Mucosa of rectum (tissue), 2 donors: ENCODE measurements at regions not wholly inside any gene's neighbourhood (a gene's known extent, or its start where the extent isn't known, plus 50 kb on each side); places are given as distances from the start of the nearest gene placed in this dataset.
"Not testable (repeated sequence)": the region's sequence is repeated elsewhere in the genome, so short reads cannot be mapped to it uniquely, and the experiment has no call there.

Experiments
- H3K27ac ChIP-seq, 2 donors: one replicate each; pipeline ENCODE4 v1.7.0; 2013; ENCODE audit warnings: inconsistent platforms in 2 of 2, low read depth in 2 of 2, low read length in 2 of 2
- H3K27me3 ChIP-seq, 2 donors: one replicate each; pipeline ENCODE4 v1.7.0; 2013; ENCODE audit warnings: low read length in 2 of 2; ENCODE audit not compliant: control insufficient read depth in 2 of 2, insufficient read depth in 2 of 2
- H3K36me3 ChIP-seq, 2 donors: one replicate each; pipeline ENCODE4 v1.7.0; 2013; ENCODE audit warnings: low read length in 2 of 2; ENCODE audit not compliant: control insufficient read depth in 2 of 2, insufficient read depth in 2 of 2
- H3K4me1 ChIP-seq, 2 donors: one replicate each; pipeline ENCODE4 v1.7.0; 2013; ENCODE audit warnings: low read length in 2 of 2, mild to moderate bottlenecking in 1 of 2; ENCODE audit not compliant: control insufficient read depth in 2 of 2, insufficient read depth in 2 of 2
- H3K4me3 ChIP-seq, 2 donors: one replicate each; pipeline ENCODE4 v1.7.0; 2013; ENCODE audit warnings: low read length in 2 of 2
- H3K9ac ChIP-seq, 2 donors: one replicate each; pipeline ENCODE4 v1.7.0; 2013; ENCODE audit warnings: low read length in 2 of 2, low read depth in 1 of 2, mild to moderate bottlenecking in 1 of 2
- H3K9me3 ChIP-seq, 2 donors: one replicate each; pipeline ENCODE4 v1.7.0; 2013; ENCODE audit warnings: low read length in 2 of 2; ENCODE audit not compliant: control insufficient read depth in 2 of 2
- donor health status: healthy.
- donor health status: Normal muscosa, but diverticular disease.

GRCh38 chr7:125450749-125451148 is 521.1 kb upstream of the POT1 start:
- Histone ChIP-seq H3K4me1 (no peaks in the 10 kb centered on the region), H3K27me3 (no peaks in the 10 kb centered on the region)

GRCh38 chr7:125445836-125446235 is 516.2 kb upstream of the POT1 start:
- Histone ChIP-seq H3K9me3 (peaks cover 0 to 4% of the 10 kb centered on the region in 2 donors), H3K4me3 (no peak overlapping the region), H3K27ac (no peak overlapping the region), H3K9ac (no peak overlapping the region), H3K4me1 (no peaks in the 10 kb centered on the region), H3K27me3 (no peaks in the 10 kb centered on the region), H3K36me3 (no peaks in the 10 kb centered on the region)

More at GRCh38 chr7:125450749-125451148, 521.1 kb upstream of the POT1 start:
- no peak overlapping the region for H3K9ac ChIP-seq
- H3K27ac ChIP-seq, result no peak overlapping the region
- no peak overlapping the region for H3K4me3 ChIP-seq
- H3K36me3 ChIP-seq, result no peaks in the 10 kb centered on the region
- H3K9me3 ChIP-seq, result no peaks in the 10 kb centered on the region

GRCh38 chr7:125444864-125445263 is 515.2 kb upstream of the POT1 start:
- Histone ChIP-seq H3K9ac (no peak overlapping the region), H3K9me3 (peaks cover 0 to 4% of the 10 kb centered on the region in 2 donors), H3K36me3 (no peaks in the 10 kb centered on the region), H3K4me1 (no peaks in the 10 kb centered on the region), H3K27me3 (no peaks in the 10 kb centered on the region), H3K27ac (no peak overlapping the region), H3K4me3 (no peak overlapping the region)

DNA sequence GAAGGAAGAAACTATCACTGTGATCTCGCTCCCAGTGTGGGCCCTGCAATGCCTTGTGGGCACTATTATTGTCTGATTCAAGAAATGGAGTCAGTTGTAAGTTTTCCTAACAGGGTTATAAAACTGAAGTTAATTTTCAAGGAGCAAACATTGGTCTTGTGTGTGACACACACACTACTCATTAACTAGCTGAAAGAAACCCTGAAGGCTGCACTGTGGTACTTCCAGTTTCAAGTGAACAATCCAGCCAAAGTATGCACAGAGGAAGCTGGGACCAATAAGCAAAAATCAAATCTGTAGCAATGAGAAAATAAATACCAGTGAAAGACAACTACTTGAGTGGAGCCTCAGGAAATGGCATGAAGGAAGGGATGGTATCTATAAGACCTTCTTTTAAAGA is 506.6 kb upstream of the POT1 start:
- H3K4me3 ChIP-seq, result no peak overlapping the region
- H3K27ac ChIP-seq, result no peak overlapping the region
- no peak overlapping the region for H3K9ac ChIP-seq
- H3K9me3 ChIP-seq, result peaks cover 0 to 3% of the 10 kb centered on the region in 2 donors
- no peaks in the 10 kb centered on the region for H3K27me3 ChIP-seq
- no peaks in the 10 kb centered on the region for H3K4me1 ChIP-seq
- H3K36me3 ChIP-seq, result no peaks in the 10 kb centered on the region

DNA sequence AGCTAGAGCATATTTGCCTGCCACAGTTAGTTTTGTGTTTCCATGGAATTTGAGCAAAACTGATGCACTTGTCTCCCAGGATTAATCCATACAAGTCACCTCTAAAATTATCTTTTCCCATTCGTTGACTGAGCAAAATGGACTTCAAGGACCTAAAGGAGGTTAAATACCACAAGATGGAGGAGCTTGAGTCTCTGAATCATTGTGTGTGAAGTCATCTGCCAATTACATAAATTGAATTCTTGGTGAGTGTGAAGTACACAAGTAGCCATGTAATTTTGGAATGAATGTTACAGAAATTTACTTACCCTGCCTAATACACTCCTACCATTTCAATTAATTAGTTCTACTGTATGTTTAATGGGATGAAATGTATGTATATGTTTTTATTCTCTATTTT is 501.7 kb upstream of the POT1 start:
- no peak overlapping the region for H3K4me3 ChIP-seq
- no peaks in the 10 kb centered on the region for H3K4me1 ChIP-seq
- no peaks in the 10 kb centered on the region for H3K36me3 ChIP-seq
- H3K27ac ChIP-seq, result no peak overlapping the region
- H3K9me3 ChIP-seq, result no peaks in the 10 kb centered on the region
- H3K9ac ChIP-seq, result no peak overlapping the region
- no peaks in the 10 kb centered on the region for H3K27me3 ChIP-seq

DNA sequence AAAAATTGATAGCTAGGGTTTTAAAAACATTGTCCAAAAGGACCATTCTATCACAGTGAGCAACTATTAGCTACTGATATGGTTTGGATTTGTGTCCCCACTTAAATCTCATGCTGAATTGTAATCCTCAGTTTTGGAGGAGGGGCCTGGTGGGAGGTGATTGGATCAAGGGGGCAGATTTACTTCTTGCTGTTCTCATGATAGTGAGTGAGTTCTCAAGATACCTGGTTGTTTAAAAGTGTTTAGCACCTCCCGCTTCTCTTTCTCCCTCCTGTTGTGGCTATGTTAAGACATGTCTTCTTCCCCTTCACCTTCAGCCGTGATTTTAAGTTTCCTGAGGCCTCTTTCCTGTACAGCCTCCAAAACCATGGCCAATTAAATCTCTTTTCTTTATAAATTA is 500.4 kb upstream of the POT1 start:
- Histone ChIP-seq H3K27ac (no peak overlapping the region), H3K36me3 (no peaks in the 10 kb centered on the region), H3K9me3 (no peaks in the 10 kb centered on the region), H3K4me1 (no peaks in the 10 kb centered on the region), H3K9ac (no peak overlapping the region), H3K27me3 (no peaks in the 10 kb centered on the region), H3K4me3 (no peak overlapping the region)

- Histone ChIP-seq H3K27me3 (no peaks in the 10 kb centered on the region), H3K36me3 (no peaks in the 10 kb centered on the region), H3K9ac (no peak overlapping the region), H3K27ac (no peak overlapping the region), H3K4me1 (no peaks in the 10 kb centered on the region), H3K4me3 (no peak overlapping the region), H3K9me3 (no peaks in the 10 kb centered on the region)
Observed at GRCh38 chr7:125427676-125428075, 498.1 kb upstream of the POT1 start.

- H3K36me3 ChIP-seq, result no peaks in the 10 kb centered on the region
- H3K9me3 ChIP-seq, result no peaks in the 10 kb centered on the region
- no peak overlapping the region for H3K9ac ChIP-seq
- no peaks in the 10 kb centered on the region for H3K27me3 ChIP-seq
- H3K27ac ChIP-seq, result no peak overlapping the region
- no peak overlapping the region for H3K4me3 ChIP-seq
- H3K4me1 ChIP-seq, result no peaks in the 10 kb centered on the region
Observed at GRCh38 chr7:125425506-125425905, 495.9 kb upstream of the POT1 start.

GRCh38 chr7:125424721-125425120 is 495.1 kb upstream of the POT1 start:
- no peaks in the 10 kb centered on the region for H3K36me3 ChIP-seq
- no peaks in the 10 kb centered on the region for H3K27me3 ChIP-seq
- no peak overlapping the region for H3K9ac ChIP-seq
- H3K27ac ChIP-seq, result no peak overlapping the region
- H3K9me3 ChIP-seq, result no peaks in the 10 kb centered on the region
- H3K4me3 ChIP-seq, result no peak overlapping the region
- no peaks in the 10 kb centered on the region for H3K4me1 ChIP-seq

GRCh38 chr7:125423458-125424155 is 494.0 kb upstream of the POT1 start:
- no peak overlapping the region for H3K9ac ChIP-seq
- H3K27ac ChIP-seq, result no peak overlapping the region
- no peak overlapping the region for H3K4me3 ChIP-seq
- H3K9me3 ChIP-seq, result no peaks in the 10 kb centered on the region
- H3K4me1 ChIP-seq, result no peaks in the 10 kb centered on the region
- no peaks in the 10 kb centered on the region for H3K36me3 ChIP-seq
- no peaks in the 10 kb centered on the region for H3K27me3 ChIP-seq

DNA sequence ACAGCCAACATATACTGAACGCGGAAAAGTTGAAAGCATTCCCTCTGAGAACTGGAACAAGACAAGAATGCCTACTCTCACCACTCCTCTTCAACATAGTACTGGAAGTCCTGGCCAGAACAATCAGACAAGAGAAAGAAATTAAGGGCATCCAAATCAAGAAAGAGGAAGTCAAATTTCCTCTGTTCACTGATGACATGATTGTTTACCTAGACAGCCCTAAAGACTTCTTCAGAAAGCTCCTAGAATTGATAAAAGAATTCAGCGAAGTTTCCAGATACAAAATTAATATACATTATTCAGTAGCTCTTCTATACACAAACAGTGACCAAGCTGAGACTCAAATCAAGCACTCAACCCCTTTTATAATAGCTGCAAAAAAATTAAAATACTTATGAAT is 491.8 kb upstream of the POT1 start:
- not testable (repeated sequence) for H3K4me1 ChIP-seq, H3K4me3 ChIP-seq, H3K9ac ChIP-seq, H3K27ac ChIP-seq, H3K9me3 ChIP-seq, H3K36me3 ChIP-seq, H3K27me3 ChIP-seq
